ENCODE measurements at regions not wholly inside any gene's neighbourhood (a gene's known extent, or its start where the extent isn't known, plus 50 kb on each side); places are given as distances from the start of the nearest gene placed in this dataset.

- DNase-seq: no peak
Observed at GRCh38 chr6:139653111-139653510, 278.7 kb upstream of the CITED2 start.

- DNase-seq: no peak
Observed at GRCh38 chr6:139650941-139651340, 276.5 kb upstream of the CITED2 start.

- no peak for DNase-seq
Observed at GRCh38 chr6:139649732-139650131, 275.3 kb upstream of the CITED2 start.

GRCh38 chr6:139649128-139649527, 274.7 kb upstream of the CITED2 start:
- DNase-seq: no peak

GRCh38 chr6:139648430-139649000, 274.1 kb upstream of the CITED2 start:
- no peak for DNase-seq

GRCh38 chr6:139647841-139648240, 273.4 kb upstream of the CITED2 start:
- DNase-seq: no peak

GRCh38 chr6:139647016-139647415, 272.6 kb upstream of the CITED2 start:
- DNase-seq: no peak

GRCh38 chr6:139644821-139645220, 270.4 kb upstream of the CITED2 start:
- DNase-seq: no peak

GRCh38 chr6:139643986-139644385, 269.5 kb upstream of the CITED2 start:
- DNase-seq: no peak

GRCh38 chr6:139642346-139642745, 267.9 kb upstream of the CITED2 start:
- DNase-seq: no peak

- DNase-seq: no peak
Observed at GRCh38 chr6:139641376-139641775, 266.9 kb upstream of the CITED2 start.

- DNase-seq: no peak
Observed at GRCh38 chr6:139640921-139641320, 266.5 kb upstream of the CITED2 start.

- DNase-seq: no peak
Observed at GRCh38 chr6:139640448-139640847, 266.0 kb upstream of the CITED2 start.

- no peak for DNase-seq
Observed at GRCh38 chr6:139639507-139639906, 265.1 kb upstream of the CITED2 start.

GRCh38 chr6:139638179-139638941, 263.9 kb upstream of the CITED2 start:
- no peak for DNase-seq

- DNase-seq: no peak
Observed at GRCh38 chr6:139637766-139638165, 263.3 kb upstream of the CITED2 start.

- no peak for DNase-seq
Observed at GRCh38 chr6:139636391-139636790, 261.9 kb upstream of the CITED2 start.

- DNase-seq: no peak
Observed at GRCh38 chr6:139635401-139636130, 261.1 kb upstream of the CITED2 start.

GRCh38 chr6:139632840-139633239, 258.4 kb upstream of the CITED2 start:
- DNase-seq: no peak

GRCh38 chr6:139628270-139628669, 253.8 kb upstream of the CITED2 start:
- DNase-seq: no peak

GRCh38 chr6:139627091-139627490, 252.6 kb upstream of the CITED2 start:
- no peak for DNase-seq

- no peak for DNase-seq
Observed at GRCh38 chr6:139625998-139626975, 251.8 kb upstream of the CITED2 start.

All from NCI-H1105 treated with DMSO at 0.1 percent for 48 hours (cell line).